ENCODE measurements at regions not wholly inside any gene's neighbourhood (a gene's known extent, or its start where the extent isn't known, plus 50 kb on each side); places are given as distances from the start of the nearest gene placed in this dataset.

GRCh38 chr12:100715976-100716944, 78.3 kb upstream of the ANO4 start:
- Histone ChIP-seq H3K27me3 (peaks cover 17% of the 10 kb centered on the region), H3K36me3 (no peaks in the 10 kb centered on the region), H3K4me1 (peaks cover 5% of the 10 kb centered on the region; the same call in 1 of the 2 replicates), H3K4me3 (ENCODE audit: low read depth, low read length) (no peak overlapping the region; the same call in 1 of the 2 replicates), H3K9me3 (no peaks in the 10 kb centered on the region)
- DNase-seq: no peak
- no peak for TF ChIP-seq CTCF (IDR thresholded peaks at IDR 0.05; ENCODE audit: low read depth, low read length)

DNA sequence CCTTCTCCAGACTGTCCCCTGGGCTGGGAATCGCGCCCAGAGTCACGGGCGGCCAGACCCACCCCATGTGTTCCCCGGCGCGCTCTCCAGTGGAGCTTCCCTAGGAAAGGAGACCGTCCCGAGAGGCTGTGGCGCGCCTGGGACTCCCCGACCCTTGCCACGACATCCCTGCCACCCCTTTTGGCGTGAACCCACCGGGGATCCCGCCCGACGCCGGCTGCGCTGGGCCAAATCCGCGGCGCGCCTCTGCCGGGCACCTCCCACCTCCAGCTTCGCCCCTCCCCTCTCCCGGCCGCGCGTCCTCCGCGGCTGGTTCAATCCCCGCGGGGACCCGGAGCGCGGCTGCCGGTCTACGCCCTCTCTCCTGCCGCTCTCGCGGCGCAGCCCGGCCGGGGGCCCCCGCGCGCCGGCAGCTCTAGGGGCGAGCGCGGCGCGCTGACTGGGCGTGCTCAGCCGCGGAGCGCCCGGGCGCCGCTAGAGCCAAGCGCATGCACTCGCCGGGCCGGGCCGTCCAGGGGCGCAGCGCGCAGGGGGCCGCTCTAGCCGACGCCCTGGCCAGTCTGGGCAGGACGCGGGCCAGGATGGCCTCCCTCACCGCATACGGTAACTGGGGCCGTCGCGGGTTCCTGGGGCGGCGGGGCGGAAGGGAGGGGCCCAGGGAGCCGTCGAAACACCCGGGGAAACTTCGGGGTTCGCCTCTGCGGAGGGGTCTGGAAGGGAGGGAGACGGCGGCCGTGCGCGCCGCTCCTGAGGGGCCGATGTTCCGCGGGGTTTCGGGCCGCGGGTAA, 77.4 kb upstream of the ANO4 start:
- no peaks in the 10 kb centered on the region for H3K9me3 ChIP-seq
- peaks cover 17% of the 10 kb centered on the region for H3K27me3 ChIP-seq
- H3K4me3 ChIP-seq (ENCODE audit: low read depth, low read length): peak overlapping the region; percentile 56
- H3K4me1 ChIP-seq: peaks cover 5% of the 10 kb centered on the region; the same call in 1 of the 2 replicates
- no peak for TF ChIP-seq CTCF (IDR thresholded peaks at IDR 0.05; ENCODE audit: low read depth, low read length)
- peak; percentile 52 for DNase-seq
- H3K36me3 ChIP-seq: no peaks in the 10 kb centered on the region

- DNase-seq: no peak
- Histone ChIP-seq H3K36me3 (no peaks in the 10 kb centered on the region), H3K9me3 (no peaks in the 10 kb centered on the region), H3K4me1 (peaks cover 5% of the 10 kb centered on the region; the same call in 1 of the 2 replicates), H3K4me3 (ENCODE audit: low read depth, low read length) (peak overlapping the region; percentile 56), H3K27me3 (peaks cover 17% of the 10 kb centered on the region)
- TF ChIP-seq CTCF (IDR thresholded peaks at IDR 0.05; ENCODE audit: low read depth, low read length): no peak
Observed at GRCh38 chr12:100717733-100718067, 76.9 kb upstream of the ANO4 start.

- Histone ChIP-seq H3K4me3 (ENCODE audit: low read depth, low read length) (peak overlapping the region; percentile 56), H3K36me3 (no peaks in the 10 kb centered on the region)
- no peak for TF ChIP-seq CTCF (IDR thresholded peaks at IDR 0.05; ENCODE audit: low read depth, low read length)
Observed at GRCh38 chr12:100718187-100718586, 76.4 kb upstream of the ANO4 start.

DNA sequence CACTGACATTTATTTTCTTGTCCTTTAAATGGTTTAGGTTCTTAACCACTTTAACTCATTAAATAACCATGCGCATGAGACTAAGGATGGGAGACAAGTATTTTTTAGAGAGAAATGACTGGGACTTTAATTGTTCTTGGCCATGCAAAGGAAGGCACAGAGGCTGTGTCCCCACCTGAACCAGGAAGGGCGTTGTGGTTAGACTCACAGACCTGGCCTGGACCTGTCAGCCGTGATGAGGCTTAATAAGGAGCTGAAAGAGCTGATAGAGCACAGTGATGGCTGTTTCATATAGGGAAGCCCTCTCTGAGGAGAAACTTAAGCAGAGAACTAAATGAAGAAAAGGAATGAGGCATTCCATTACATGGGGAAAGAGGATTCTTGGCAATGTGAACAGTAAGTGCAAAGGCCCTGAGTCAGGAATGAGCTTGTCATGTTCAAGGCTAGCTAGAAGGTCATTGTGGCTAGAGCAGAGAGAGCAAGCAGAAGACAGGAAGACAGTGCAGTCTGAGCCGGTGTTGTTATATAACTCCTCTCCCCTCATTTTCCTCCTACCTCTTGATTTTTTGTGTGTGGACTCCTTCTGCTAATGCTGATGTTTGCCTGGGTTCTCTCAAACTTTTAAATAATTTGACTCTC, 74.4 kb upstream of the ANO4 start:
- H3K36me3 ChIP-seq: no peaks in the 10 kb centered on the region
- H3K27me3 ChIP-seq: peaks cover 17% of the 10 kb centered on the region
- H3K4me3 ChIP-seq (ENCODE audit: low read depth, low read length): no peak overlapping the region
- H3K4me1 ChIP-seq: peaks cover 5% of the 10 kb centered on the region; the same call in 1 of the 2 replicates
- no peak for DNase-seq
- no peaks in the 10 kb centered on the region for H3K9me3 ChIP-seq
- no peak for TF ChIP-seq CTCF (IDR thresholded peaks at IDR 0.05; ENCODE audit: low read depth, low read length)

More at GRCh38 chr12:100718187-100718586, 76.4 kb upstream of the ANO4 start:
- Histone ChIP-seq H3K9me3 (no peaks in the 10 kb centered on the region), H3K4me1 (peaks cover 5% of the 10 kb centered on the region; the same call in 1 of the 2 replicates), H3K27me3 (peaks cover 17% of the 10 kb centered on the region)
- no peak for DNase-seq

All from BE2C (cell line).